Inferior parietal cortex (tissue), 1 donor: ENCODE measurements at regions not wholly inside any gene's neighbourhood (a gene's known extent, or its start where the extent isn't known, plus 50 kb on each side); places are given as distances from the start of the nearest gene placed in this dataset.

Source experiments
- DNase-seq: peaks from one replicate; pipeline ENCODE4 v3.0.0-alpha.2; 2016; ENCODE audit errors: extremely low spot score

GRCh38 chr12:87163122-87163521 lies 866.1 kb downstream of the C12orf50 start:
- no peak for DNase-seq

GRCh38 chr12:87160848-87161601 lies 868.2 kb downstream of the C12orf50 start:
- no peak for DNase-seq

- DNase-seq, result no peak
These were observed 871.4 kb downstream of the C12orf50 start for GRCh38 chr12:87157791-87158190.

GRCh38 chr12:87155621-87156020 lies 873.6 kb downstream of the C12orf50 start:
- DNase-seq, result no peak

GRCh38 chr12:87152841-87153528 lies 876.2 kb downstream of the C12orf50 start:
- DNase-seq, result no peak

GRCh38 chr12:87152075-87152474 lies 877.1 kb downstream of the C12orf50 start:
- DNase-seq, result no peak

- no peak for DNase-seq
These were observed 878.1 kb downstream of the C12orf50 start for GRCh38 chr12:87150969-87151662.

GRCh38 chr12:87142342-87142741 lies 886.2 kb upstream of the MGAT4C start:
- DNase-seq, result no peak

- DNase-seq, result no peak
These were observed 884.9 kb upstream of the MGAT4C start for GRCh38 chr12:87141091-87141490.

GRCh38 chr12:87140262-87140661 lies 884.1 kb upstream of the MGAT4C start:
- no peak for DNase-seq

GRCh38 chr12:87137220-87137619 lies 881.0 kb upstream of the MGAT4C start:
- DNase-seq, result no peak

GRCh38 chr12:87136330-87136976 lies 880.3 kb upstream of the MGAT4C start:
- DNase-seq, result no peak

- peak; percentile 20 for DNase-seq
These were observed 871.1 kb upstream of the MGAT4C start for GRCh38 chr12:87127272-87127671.

GRCh38 chr12:87121896-87122295 lies 865.7 kb upstream of the MGAT4C start:
- no peak for DNase-seq

- no peak for DNase-seq
These were observed 864.2 kb upstream of the MGAT4C start for GRCh38 chr12:87120440-87120839.

GRCh38 chr12:87119713-87120112 lies 863.5 kb upstream of the MGAT4C start:
- no peak for DNase-seq

GRCh38 chr12:87117526-87117925 lies 861.3 kb upstream of the MGAT4C start:
- DNase-seq, result no peak

GRCh38 chr12:87116780-87117179 lies 860.6 kb upstream of the MGAT4C start:
- no peak for DNase-seq

- no peak for DNase-seq
These were observed 856.6 kb upstream of the MGAT4C start for GRCh38 chr12:87112571-87113345.

- no peak for DNase-seq
These were observed 851.6 kb upstream of the MGAT4C start for GRCh38 chr12:87107766-87108165.

- DNase-seq, result no peak
These were observed 851.1 kb upstream of the MGAT4C start for GRCh38 chr12:87107270-87107669.
